ENCODE measurements at regions not wholly inside any gene's neighbourhood (a gene's known extent, or its start where the extent isn't known, plus 50 kb on each side); places are given as distances from the start of the nearest gene placed in this dataset.

GRCh38 chr2:66689456-66690051 is 254.6 kb downstream of the MEIS1 start:
- Mint-ChIP-seq H3K4me3 (ENCODE audit: unreplicated experiment) (no peak overlapping the region), H3K9me3 (ENCODE audit: unreplicated experiment) (no peaks in the 10 kb centered on the region), H3K27ac (ENCODE audit: unreplicated experiment) (no peak overlapping the region), H3K36me3 (ENCODE audit: unreplicated experiment) (no peaks in the 10 kb centered on the region), H3K4me1 (ENCODE audit: unreplicated experiment) (no peaks in the 10 kb centered on the region), H3K27me3 (ENCODE audit: unreplicated experiment) (peaks cover 33% of the 10 kb centered on the region)
- DNase-seq (ENCODE audit: extremely low spot score, unreplicated experiment): no peak
- TF ChIP-seq CTCF (IDR thresholded peaks at IDR 0.05): no peak

- Mint-ChIP-seq H3K27me3 (ENCODE audit: unreplicated experiment) (peaks cover 38% of the 10 kb centered on the region), H3K4me3 (ENCODE audit: unreplicated experiment) (no peak overlapping the region), H3K27ac (ENCODE audit: unreplicated experiment) (no peak overlapping the region), H3K36me3 (ENCODE audit: unreplicated experiment) (no peaks in the 10 kb centered on the region), H3K9me3 (ENCODE audit: unreplicated experiment) (no peaks in the 10 kb centered on the region), H3K4me1 (ENCODE audit: unreplicated experiment) (no peaks in the 10 kb centered on the region)
- DNase-seq (ENCODE audit: extremely low spot score, unreplicated experiment): no peak
- TF ChIP-seq CTCF (IDR thresholded peaks at IDR 0.05): no peak
Observed at GRCh38 chr2:66691031-66691965, 256.4 kb downstream of the MEIS1 start.

GRCh38 chr2:66692521-66693054 is 257.7 kb downstream of the MEIS1 start:
- no peak for DNase-seq (ENCODE audit: extremely low spot score, unreplicated experiment)

GRCh38 chr2:66693076-66693965 is 258.4 kb downstream of the MEIS1 start:
- Mint-ChIP-seq H3K27me3 (ENCODE audit: unreplicated experiment) (peaks cover 46% of the 10 kb centered on the region), H3K27ac (ENCODE audit: unreplicated experiment) (no peak overlapping the region), H3K36me3 (ENCODE audit: unreplicated experiment) (no peaks in the 10 kb centered on the region), H3K4me3 (ENCODE audit: unreplicated experiment) (no peak overlapping the region), H3K9me3 (ENCODE audit: unreplicated experiment) (no peaks in the 10 kb centered on the region), H3K4me1 (ENCODE audit: unreplicated experiment) (no peaks in the 10 kb centered on the region)
- no peak for TF ChIP-seq CTCF (IDR thresholded peaks at IDR 0.05)
- DNase-seq (ENCODE audit: extremely low spot score, unreplicated experiment): no peak

More at GRCh38 chr2:66692521-66693054, 257.7 kb downstream of the MEIS1 start:
- TF ChIP-seq CTCF (IDR thresholded peaks at IDR 0.05): no peak
- Mint-ChIP-seq H3K4me3 (ENCODE audit: unreplicated experiment) (no peak overlapping the region), H3K27ac (ENCODE audit: unreplicated experiment) (no peak overlapping the region), H3K27me3 (ENCODE audit: unreplicated experiment) (peaks cover 40% of the 10 kb centered on the region), H3K9me3 (ENCODE audit: unreplicated experiment) (no peaks in the 10 kb centered on the region), H3K4me1 (ENCODE audit: unreplicated experiment) (no peaks in the 10 kb centered on the region), H3K36me3 (ENCODE audit: unreplicated experiment) (no peaks in the 10 kb centered on the region)
